ENCODE measurements at regions not wholly inside any gene's neighbourhood (a gene's known extent, or its start where the extent isn't known, plus 50 kb on each side); places are given as distances from the start of the nearest gene placed in this dataset.
"Not testable (repeated sequence)": the region's sequence is repeated elsewhere in the genome, so short reads cannot be mapped to it uniquely, and the experiment has no call there.

GRCh38 chr14:89575386-89576061, 158.5 kb upstream of the FOXN3 start:
- DNase-seq (ENCODE audit: low read depth in 2 of 3, low spot score in 2 of 3), result no peak

DNA sequence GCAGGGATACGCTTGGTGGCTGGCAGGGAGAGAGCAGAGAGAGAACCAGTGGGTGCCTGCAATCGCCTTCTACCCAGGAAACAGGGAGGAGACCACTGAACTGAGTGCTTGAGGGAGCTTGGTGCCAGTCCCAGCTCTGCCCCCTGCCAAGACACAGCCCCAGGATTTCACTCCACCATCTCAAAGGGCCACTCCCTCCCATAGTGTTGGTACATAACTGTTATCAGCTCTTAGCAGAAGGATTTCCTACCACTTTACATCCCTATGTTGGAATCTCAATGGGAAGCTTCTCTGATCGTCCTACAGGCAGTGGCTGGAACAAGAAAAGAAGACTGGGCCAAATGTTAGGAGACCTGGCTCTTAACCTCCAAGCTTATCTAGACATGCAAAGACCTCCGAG, 157.4 kb upstream of the FOXN3 start:
- DNase-seq (ENCODE audit: low read depth in 2 of 3, low spot score in 2 of 3), result no peak

DNA sequence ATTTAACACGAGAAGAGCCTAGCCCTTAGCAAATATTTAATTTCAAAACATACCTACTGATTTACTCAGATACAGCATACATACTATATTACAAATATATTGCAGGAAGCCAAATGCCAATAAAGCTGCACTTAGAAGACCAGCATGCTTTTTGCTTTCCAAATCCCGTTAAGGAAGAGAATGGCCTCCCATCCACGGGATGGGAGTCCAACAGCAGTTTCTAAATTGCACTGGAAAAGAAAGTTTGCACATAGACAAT, 156.3 kb upstream of the FOXN3 start:
- DNase-seq (ENCODE audit: low read depth in 2 of 3, low spot score in 2 of 3), result no peak

DNA sequence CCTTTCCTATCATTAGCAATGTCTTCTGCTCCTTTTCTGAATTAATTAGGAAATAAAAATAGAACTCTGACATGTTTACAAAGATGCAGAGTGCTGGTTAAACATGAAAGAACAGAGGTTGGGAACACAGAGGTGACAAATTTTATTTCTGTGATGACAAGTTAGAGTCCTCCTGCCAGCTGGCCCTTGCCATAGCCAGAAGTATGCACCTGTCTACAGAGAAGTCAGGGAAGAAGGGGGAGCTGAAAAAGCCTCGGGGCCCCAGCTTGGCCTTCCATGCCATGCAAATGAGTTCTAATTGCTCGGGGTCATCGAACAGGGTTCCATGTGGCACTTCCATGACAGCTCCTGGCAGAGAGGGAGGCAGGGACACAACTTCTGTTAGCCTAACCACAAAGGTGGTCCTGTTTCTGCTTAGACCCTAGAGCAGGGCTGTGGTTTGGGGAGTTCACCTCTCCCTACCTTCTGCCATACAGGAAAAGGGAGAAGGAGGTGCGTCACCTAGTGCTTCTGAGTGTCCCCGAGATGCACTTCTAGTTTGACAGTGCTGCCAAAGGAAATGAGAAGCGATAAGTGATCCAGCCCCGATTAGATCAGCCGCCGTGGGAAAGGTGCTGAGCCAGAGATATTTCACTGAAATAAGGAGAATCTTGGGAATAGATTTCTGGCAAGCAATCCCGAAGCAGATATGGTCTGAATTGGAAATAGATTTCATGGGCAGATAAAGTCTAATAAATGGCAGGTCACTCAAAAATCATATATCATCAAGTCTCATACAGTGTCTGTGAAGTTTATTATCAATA, 155.8 kb upstream of the FOXN3 start:
- no peak for DNase-seq (ENCODE audit: low read depth in 2 of 3, low spot score in 2 of 3)

DNA sequence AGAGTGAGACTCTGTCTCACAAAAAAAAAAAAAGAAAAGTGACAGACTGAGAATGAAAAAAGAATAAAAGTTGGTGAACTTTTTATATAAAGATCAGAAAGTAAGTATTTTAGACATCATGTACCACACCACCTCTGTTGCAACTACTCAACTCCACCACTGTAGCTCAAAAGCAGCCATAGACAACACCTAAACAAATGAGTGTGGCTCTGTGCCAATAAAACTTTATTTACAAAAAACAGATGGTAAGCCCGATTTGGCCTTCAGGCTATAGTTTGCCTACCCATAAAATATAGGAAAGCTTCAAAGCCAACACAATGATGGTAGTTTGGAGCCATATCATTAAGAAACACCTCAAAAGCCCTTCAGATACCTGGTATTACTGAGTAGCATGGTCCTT, 154.5 kb upstream of the FOXN3 start:
- DNase-seq (ENCODE audit: low read depth in 2 of 3, low spot score in 2 of 3), result no peak

DNA sequence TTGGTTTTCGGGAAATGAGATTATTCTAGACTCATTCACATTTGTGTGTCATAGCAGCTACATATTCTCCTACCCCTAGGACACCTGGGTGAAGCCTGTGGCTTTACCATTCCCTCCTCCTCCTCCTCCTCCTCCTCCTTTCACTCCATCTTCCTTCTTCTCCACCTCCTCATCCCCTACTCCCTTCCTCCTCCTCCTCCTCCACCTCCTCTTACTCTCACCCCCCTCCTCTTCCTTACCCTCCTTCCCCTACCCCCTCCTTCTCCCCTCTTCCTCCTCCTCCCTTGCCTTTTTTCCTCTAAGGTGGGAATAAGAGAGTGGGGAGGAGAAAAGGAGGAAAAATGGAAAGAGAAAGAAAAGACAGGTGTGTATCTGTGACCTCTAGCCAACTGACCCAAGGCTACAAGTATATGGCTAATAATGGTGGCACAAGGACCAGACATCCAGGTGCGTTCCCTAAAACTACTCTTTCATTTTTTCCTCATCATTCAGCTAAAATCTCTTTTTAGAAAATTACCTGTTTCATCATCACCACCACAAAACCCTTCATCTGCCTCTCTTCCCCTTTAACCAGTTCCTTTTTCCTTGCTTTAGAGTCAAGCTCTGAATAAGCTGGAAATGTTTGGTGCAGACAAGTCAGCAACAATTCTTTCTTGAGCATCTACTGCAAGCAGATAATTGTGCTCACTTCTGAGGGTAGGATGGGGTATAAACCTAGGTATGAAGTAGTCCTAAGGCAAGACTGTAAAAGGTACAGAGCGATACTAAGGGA, 149.8 kb upstream of the FOXN3 start:
- no peak for DNase-seq (ENCODE audit: low read depth in 2 of 3, low spot score in 2 of 3)

- DNase-seq (ENCODE audit: low read depth in 2 of 3, low spot score in 2 of 3), result no peak
Measured at GRCh38 chr14:89566180-89566579, 149.1 kb upstream of the FOXN3 start.

- DNase-seq (ENCODE audit: low read depth in 2 of 3, low spot score in 2 of 3), result no peak
Measured at GRCh38 chr14:89565607-89566006, 148.6 kb upstream of the FOXN3 start.

GRCh38 chr14:89564989-89565388, 148.0 kb upstream of the FOXN3 start:
- no peak for DNase-seq (ENCODE audit: low read depth in 2 of 3, low spot score in 2 of 3)

- DNase-seq (ENCODE audit: low read depth in 2 of 3, low spot score in 2 of 3), result peak in 2 of 3 donors; percentile 43 to 56
Measured at GRCh38 chr14:89564286-89564957, 147.4 kb upstream of the FOXN3 start.

DNA sequence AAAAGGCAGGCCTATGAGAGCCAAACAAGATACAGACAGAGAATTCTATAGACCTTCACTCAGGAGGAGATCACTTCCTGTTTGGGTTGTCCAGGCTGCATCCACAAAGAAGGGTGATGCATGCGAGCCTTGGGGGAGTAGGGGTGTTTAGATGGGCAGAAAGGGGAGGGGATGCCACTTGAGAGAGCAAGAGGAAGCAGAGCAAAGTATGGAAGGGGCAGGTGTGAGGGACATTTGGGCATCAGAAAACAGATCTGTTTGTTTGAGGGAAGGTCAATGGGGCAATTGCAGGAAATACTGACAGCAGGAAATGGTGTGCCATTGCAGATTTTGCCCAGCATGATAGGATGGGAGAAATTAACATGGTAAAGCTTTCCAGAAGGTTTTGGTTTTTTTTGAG, 146.4 kb upstream of the FOXN3 start:
- DNase-seq (ENCODE audit: low read depth in 2 of 3, low spot score in 2 of 3), result no peak

DNA sequence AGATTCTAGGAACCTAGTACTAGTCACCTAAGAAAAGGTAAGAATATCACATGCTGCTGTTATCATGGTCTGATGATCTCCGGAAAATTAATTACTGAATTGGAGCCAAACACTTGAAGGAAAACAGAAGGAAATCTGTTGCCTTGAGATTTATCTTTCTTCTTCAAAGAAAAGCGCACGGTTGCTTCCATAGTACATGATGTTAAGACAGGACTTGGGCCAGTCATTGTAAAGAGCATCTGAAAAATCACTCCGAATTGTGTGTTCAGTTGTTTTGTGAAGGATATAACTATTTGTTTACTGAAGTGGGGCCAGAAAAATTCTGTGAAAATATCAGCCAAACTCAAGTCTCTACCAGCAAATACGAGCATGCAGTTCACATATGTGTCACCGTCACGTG, 134.9 kb upstream of the FOXN3 start:
- no peak for DNase-seq (ENCODE audit: low read depth in 2 of 3, low spot score in 2 of 3)

GRCh38 chr14:89551432-89551831, 134.4 kb upstream of the FOXN3 start:
- no peak for DNase-seq (ENCODE audit: low read depth in 2 of 3, low spot score in 2 of 3)

- no peak for DNase-seq (ENCODE audit: low read depth in 2 of 3, low spot score in 2 of 3)
Measured at GRCh38 chr14:89550821-89551220, 133.8 kb upstream of the FOXN3 start.

- no peak for DNase-seq (ENCODE audit: low read depth in 2 of 3, low spot score in 2 of 3)
Measured at GRCh38 chr14:89549381-89550125, 132.5 kb upstream of the FOXN3 start.

GRCh38 chr14:89547047-89547446, 130.0 kb upstream of the FOXN3 start:
- DNase-seq (ENCODE audit: low read depth in 2 of 3, low spot score in 2 of 3), result not testable (repeated sequence)

GRCh38 chr14:89544636-89545301, 127.7 kb upstream of the FOXN3 start:
- DNase-seq (ENCODE audit: low read depth in 2 of 3, low spot score in 2 of 3), result no peak

DNA sequence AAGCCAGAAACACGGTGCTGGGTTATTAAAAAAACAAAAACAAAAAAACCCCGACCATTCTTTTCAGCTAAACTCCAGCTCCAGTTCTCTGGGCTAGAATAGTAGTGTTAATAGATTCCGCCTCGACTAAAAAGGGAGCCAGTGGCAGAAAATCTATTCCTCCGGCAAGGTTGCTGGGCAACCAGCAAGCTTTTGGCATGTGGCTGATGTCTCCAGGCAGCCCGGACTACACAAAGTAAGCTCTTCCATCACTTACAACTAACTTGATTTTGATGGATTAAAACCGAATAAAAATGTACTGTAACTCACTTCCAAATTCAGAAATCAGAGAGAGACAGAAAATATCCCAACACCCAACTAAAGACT, 126.4 kb upstream of the FOXN3 start:
- DNase-seq (ENCODE audit: low read depth in 2 of 3, low spot score in 2 of 3), result no peak

- DNase-seq (ENCODE audit: low read depth in 2 of 3, low spot score in 2 of 3), result peak in 1 of 3 donors; percentile 37
Measured at GRCh38 chr14:89542786-89543424, 125.9 kb upstream of the FOXN3 start.
